Stimulated activated CD8-positive, alpha-beta memory T cell treated with anti-CD3 and anti-CD28 coated beads, Interleukin-4, amount 100 ng/mL, for 1 hour (primary cell): ENCODE measurements at regions not wholly inside any gene's neighbourhood (a gene's known extent, or its start where the extent isn't known, plus 50 kb on each side); places are given as distances from the start of the nearest gene placed in this dataset.
"Not testable (repeated sequence)": the region's sequence is repeated elsewhere in the genome, so short reads cannot be mapped to it uniquely, and the experiment has no call there.

Source experiments
- DNase-seq, 2 donors: peaks; one replicate each; pipeline ENCODE4 v3.0.0-alpha.2; 2020; ENCODE audit warnings: low read depth in 2 of 2, low spot score in 1 of 2

GRCh38 chr14:99028041-99028440 is 244.0 kb downstream of the BCL11B start:
- DNase-seq: no peak

DNA sequence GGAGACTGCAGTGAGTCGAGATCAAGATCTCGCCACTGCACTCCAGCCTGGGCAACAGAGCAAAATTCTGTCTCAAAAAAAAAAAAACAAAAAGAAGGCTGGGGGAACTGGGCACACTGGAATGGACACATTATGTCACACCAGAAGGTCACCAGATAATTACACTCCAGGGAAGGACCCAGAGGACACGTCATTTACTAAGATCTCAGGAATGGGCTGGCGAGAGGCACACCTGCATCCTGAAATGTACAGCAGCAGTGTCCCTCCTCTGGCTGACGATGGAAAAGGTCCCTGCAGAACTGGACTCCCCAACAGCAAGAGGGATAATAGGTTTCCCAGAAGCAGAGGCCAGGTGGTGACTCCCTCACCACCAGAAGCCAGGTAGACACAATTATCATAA is 243.5 kb downstream of the BCL11B start:
- no peak for DNase-seq

DNA sequence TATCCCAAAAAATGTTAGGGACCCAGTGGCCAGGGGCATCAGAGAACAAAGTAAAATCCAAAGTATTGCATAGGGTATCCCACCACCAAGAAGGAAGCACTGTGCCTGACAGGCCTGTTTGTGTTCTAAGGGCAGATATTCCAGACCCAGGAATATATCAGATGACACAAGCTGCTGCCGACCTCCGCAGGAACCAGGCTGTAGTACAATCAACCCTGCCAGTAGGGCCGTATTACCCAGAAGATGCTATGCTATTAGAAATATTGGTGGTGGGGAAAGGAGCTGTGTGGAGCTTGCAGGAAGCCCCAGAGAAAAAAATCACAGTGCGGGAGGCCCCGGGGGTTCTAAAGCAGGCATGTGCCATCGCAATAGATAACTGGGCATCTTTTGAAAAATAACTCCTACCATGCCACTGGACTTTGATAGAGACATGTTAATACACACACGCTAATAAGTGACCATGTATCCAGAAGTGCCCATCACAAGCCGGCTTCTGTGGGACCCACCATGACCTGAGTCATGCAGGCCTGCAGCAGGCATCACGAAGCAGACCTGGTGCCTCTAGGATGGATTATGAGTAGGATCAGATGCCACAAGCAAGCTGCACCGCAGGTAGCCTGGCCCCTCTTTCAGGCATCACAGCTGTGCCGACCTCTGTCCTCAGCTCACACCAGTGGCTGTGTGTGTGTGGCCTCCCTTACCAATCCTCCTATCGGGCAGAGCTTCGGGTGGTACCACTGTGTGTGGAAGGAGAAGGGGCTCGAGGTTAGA is 242.7 kb downstream of the BCL11B start:
- DNase-seq: no peak

GRCh38 chr14:99029916-99030305 is 242.1 kb downstream of the BCL11B start:
- no peak for DNase-seq

DNA sequence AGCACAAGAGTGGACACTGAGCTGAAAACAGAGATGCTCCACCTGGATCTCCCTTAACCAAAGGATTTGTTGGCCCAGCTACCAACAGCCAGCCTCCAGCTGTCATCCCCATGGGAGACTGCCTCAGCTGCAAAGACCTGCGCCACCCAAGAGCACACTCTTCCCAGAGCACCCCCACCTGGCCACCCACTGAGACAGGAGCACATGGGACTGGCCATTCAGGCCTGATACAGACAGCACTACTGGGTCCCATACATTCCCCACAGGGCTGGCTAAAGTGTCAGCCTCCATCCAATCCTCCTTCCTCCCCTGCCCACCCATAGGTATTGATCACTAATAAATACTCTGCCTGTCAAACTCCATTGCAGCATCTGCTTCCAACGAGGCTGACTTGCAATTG is 241.5 kb downstream of the BCL11B start:
- DNase-seq: no peak

DNA sequence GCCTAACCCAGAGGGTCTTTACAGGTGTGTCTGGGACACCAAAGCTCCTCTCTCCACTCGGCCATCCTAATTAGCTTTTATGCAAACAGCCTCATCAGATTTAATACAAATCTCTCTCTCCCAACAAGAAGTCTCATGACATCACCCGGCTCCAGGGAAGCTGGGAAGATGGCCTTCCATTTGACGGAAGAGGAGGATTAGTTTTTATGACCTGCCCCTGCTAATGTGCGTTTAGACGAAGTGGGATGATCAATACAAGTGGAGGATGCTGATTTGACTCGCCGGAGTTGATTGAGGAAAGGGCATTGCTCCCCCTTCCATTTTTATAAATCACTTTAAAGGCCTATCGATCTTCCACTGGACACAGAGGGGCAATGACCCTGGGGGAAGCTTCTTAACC is 239.2 kb downstream of the BCL11B start:
- DNase-seq: no peak

DNA sequence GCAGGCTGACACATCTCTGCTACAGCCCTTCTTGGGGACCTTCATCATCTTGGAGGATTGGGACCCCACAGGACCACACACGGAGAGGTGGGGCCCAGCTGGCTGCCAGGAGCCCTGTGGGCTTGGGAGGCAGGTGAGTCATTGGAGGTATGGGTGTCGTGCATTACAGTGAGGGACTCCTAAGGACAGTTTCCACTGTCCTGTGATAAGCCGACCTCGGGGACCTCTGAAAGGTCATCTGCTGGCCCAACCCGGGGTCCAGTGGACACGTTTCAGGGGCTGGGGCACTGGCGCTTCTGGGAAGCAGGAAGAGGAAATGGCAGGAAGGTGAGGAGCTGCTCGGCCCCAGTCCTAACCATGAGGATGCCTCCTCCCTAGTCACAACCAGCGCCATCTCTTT is 238.0 kb downstream of the BCL11B start:
- DNase-seq: no peak

DNA sequence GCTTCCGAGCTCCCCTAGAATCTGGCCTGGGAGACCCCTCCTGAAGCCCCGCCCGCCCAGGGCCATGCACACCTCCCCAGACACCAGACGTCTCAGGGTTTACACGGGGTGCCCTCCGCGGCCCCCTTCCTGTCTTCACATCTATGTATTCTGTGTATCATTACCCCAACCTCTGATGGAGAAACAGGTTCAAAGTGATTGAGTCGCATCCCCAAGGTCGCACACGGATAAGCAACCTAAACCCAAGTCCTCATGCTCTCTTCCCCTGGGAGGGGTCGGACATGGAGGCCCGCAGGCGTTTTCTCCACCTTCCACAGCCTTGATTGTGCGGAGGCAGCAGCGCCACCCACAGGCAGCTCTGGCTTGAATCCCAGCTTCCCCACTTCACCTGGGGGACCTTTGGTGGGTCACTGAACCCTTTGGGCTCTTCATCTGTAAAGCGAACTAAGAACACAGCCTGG is 237.3 kb downstream of the BCL11B start:
- no peak for DNase-seq

DNA sequence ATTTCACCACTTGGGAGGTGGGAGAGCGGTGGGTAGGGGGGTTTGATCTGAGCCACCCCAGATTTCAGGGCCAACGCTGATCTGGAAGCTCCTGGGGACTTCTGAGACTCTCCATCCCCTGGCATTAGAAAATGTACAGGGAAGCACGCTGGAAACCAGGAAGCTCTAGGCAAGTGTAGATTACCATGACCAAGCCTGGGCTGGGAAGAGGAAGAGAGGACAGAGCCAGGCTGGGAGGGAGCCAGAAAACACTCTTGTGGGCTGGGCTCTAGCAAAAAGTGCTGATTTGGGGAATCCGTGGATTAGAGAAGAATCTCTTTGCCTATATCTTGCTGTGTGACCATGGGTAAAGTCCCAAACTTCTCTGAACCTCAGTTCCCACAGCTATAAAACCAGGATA is 236.7 kb downstream of the BCL11B start:
- DNase-seq: no peak

DNA sequence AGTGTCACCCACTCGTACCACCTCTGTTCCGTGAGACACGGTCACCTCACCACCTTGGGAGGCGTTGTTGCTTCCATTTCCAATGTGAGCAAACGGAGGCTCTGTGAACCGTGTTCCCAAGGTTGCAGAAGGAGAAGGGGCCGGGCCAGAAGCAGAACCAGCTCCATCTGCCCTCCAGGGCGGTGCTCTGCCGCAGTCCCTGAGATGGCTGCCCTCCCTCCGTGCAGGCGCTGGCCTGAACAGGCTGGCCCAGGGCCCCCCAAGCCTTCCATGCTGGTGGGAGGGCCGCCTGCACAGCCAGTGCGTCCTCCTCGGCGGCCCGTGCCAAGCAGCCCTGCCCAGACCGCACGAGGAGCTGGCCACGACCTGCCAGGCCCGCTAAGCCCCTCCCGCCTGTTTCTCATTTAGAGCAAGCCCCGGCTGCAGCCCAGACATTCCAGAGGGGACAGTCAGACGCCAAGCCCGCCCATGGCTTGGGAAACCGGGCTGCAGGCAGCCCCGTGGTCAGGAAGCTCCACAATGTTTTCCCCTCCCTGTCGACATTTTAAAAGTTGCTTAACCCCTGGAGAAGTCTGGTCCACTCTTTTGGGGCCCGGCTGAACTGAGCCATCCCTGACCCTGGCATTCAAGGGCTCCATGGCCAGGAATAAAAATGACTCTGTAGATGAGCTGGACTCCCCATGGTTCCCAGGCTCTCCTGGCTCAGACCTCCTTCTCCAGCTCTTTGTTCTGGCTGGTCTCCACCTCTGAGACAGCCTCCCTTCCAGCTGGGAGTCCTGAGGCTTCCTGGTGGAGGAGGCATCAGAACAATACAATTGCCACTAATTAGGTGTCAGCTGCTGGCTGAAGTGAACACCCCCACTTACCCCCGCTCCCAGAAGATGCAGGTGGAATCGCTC is 236.0 kb downstream of the BCL11B start:
- no peak for DNase-seq

DNA sequence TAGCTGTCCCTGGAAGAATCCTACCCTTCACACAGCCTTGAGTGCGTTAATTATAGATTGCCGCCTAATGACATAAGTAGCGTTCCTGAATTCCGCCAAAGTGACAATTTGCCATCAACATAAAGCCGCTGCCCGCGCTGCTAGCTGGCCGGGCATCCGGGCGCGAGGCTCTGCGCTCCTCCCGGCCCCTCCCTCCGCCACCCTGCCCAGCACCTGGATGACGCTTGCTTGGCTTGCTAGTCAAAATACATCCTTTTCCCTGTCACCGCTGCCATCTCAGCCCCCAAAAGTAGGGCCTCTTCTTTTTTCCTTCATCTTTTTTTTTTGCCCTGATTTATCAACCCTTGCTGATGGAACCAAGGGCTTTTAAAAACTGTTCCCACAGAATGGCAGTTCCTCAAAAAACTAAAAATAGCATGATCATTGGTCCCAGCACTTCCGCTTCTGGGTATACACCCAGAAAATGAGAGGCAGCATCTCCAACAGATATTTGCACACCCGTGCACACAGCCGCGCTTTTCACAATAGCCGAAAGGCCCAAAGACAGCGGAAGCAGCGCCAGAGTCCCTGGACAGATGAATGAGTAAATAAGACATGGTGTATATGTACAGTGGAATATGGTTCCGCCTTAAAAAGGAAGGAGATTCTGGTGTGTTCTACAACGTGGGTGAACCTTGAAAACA is 235.2 kb downstream of the BCL11B start:
- no peak for DNase-seq

DNA sequence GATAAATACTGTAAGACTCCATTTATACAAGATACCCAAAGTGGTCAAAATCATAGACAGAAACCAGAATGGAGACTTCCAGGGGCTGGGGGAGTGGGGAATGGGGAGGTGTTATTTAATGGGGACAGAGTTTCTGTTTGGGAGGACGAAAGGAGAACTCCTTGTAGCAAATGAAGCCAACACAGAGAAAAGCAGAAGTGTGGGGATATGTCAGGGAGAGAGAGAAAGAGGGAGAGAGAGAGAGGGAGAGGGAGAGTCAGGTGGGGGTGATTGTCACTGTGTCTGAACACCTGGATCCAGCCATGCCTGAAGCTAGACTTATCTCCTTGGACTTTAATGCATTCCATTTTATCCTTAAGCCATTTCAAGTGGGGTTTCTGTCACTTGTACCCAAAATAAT is 234.7 kb downstream of the BCL11B start:
- not testable (repeated sequence) for DNase-seq

GRCh38 chr14:99037777-99038430 is 234.1 kb downstream of the BCL11B start:
- no peak for DNase-seq

DNA sequence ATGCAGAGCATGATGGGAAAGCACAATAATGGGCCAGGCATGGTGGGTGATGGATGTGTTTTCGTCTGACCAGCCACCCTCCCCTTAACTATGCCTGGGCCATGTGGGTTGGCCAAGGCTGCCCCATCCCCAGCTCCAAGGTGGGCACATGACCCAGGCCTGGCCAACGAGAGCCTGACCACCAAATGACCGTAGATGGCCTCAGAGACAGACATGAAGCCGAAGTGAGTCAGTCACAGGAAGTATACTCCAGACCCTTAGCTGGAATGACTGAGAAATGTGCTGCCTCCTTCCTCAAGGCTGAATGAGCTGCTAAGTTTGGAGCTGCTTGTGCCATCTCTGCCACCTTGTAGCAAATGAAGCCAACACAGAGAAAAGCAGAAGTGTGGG is 233.6 kb downstream of the BCL11B start:
- DNase-seq: no peak

- DNase-seq: no peak
Observed at GRCh38 chr14:99039331-99040041, 232.5 kb downstream of the BCL11B start.

DNA sequence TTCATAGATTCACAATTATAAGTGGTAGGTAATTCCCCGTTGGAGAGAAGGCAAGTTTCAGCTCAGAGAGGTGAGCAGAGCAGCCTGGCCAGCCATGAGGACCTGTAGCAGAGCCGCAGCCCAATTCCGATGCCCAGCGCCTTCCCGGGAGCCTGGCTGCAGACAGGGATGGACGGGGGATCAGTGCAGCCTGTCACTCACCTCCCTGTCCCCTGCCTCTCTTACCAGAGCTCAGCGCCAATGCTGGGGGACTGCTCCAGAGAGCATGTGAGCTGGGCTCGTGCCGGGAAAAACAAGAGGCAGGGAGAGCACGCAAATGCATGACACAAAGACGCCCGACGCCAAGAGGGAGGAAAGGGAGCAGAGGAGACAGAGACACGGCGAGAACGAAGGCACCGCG is 231.9 kb downstream of the BCL11B start:
- no peak for DNase-seq

DNA sequence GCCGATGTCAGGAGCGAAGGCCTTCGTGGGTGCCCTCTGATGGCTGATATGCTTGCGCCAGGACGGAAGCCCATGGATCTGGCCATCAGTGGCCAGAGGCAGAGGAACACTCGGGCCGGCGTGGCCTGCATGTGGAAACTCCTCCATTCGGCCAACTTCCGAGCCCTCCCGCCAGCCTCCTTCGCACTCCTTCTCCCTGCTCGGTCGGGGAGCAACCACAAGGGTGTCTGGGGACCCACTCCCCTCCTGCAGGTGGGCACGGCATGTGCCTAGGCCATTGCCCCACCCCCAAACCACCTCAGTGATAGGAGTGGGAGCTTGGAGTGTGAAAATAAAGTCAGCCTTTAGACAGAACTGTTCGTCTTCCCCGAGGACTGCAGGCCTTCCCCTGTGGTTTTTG is 231.3 kb downstream of the BCL11B start:
- no peak for DNase-seq

- DNase-seq: no peak
Observed at GRCh38 chr14:99041141-99041819, 230.7 kb downstream of the BCL11B start.

DNA sequence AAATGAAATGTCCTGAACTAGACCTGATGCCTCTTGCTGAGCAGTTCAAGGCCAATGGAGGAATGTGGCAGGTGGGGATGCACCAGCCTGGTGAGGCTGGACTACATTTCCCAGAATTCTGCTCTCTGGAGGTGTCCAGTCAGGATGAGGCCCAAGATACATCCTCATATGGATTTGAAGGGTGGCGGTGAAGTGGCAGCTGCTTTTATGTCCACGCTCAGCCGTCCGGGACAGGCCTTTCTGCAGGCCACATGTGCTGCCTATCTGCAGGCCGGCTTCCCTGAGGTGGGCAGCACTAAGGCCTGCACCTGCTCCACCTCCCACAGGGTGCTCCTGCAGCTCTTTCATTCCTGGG is 230.2 kb downstream of the BCL11B start:
- DNase-seq: no peak
